Trophoblast cell (in vitro differentiated cells and primary cell): ENCODE measurements at regions not wholly inside any gene's neighbourhood (a gene's known extent, or its start where the extent isn't known, plus 50 kb on each side); places are given as distances from the start of the nearest gene placed in this dataset.
A peak's percentile ranks its signal among the peaks of the same experiment; 100 is the strongest.

Experiments used
- DNase-seq, 2 donors: peaks; one replicate each; pipeline ENCODE4 v3.0.0-alpha.2; 2016
- H2AFZ ChIP-seq: 2 replicates; pipeline ENCODE4 v1.6.1; 2013; ENCODE audit warnings: low read length, moderate library complexity, mild to moderate bottlenecking; ENCODE audit not compliant: insufficient read depth, poor library complexity
- H2AK5ac ChIP-seq: 2 replicates; pipeline ENCODE4 v1.6.1; 2013; ENCODE audit warnings: mild to moderate bottlenecking, low read length
- H2BK120ac ChIP-seq: 2 replicates; pipeline ENCODE4 v1.6.1; 2013; ENCODE audit warnings: low read length, mild to moderate bottlenecking, moderate library complexity; ENCODE audit not compliant: insufficient read depth, poor library complexity
- H2BK12ac ChIP-seq: 2 replicates; pipeline ENCODE4 v1.6.1; 2013; ENCODE audit warnings: mild to moderate bottlenecking, low read length, moderate library complexity
- H2BK5ac ChIP-seq: 2 replicates; pipeline ENCODE4 v1.6.1; 2013; ENCODE audit warnings: low read length, low read depth, moderate library complexity, mild to moderate bottlenecking; ENCODE audit not compliant: poor library complexity
- H3K14ac ChIP-seq: 2 replicates; pipeline ENCODE4 v1.6.1; 2013; ENCODE audit warnings: mild to moderate bottlenecking, low read length
- H3K18ac ChIP-seq: 2 replicates; pipeline ENCODE4 v1.6.1; 2013; ENCODE audit warnings: mild to moderate bottlenecking, low read length
- H3K23ac ChIP-seq: 2 replicates; pipeline ENCODE4 v1.6.1; 2013; ENCODE audit warnings: low read length
- H3K27ac ChIP-seq: 2 replicates; pipeline ENCODE4 v1.5.1; 2013; ENCODE audit warnings: low read depth, mild to moderate bottlenecking, inconsistent platforms, low read length, moderate library complexity
- H3K27me3 ChIP-seq: 2 replicates; pipeline ENCODE4 v1.6.1; 2013; ENCODE audit warnings: inconsistent platforms, mild to moderate bottlenecking, low read length, moderate library complexity; ENCODE audit not compliant: insufficient read depth
- H3K36me3 ChIP-seq, 2 experiments: 1 replicate in 1 of 2; 2 replicates in 1 of 2; pipeline ENCODE4 v1.6.1; 2013; ENCODE audit warnings: low read length in 2 of 2, mild to moderate bottlenecking in 2 of 2, moderate library complexity in 1 of 2; ENCODE audit not compliant: insufficient read depth in 2 of 2, control insufficient read depth in 1 of 2
- H3K4ac ChIP-seq: 2 replicates; pipeline ENCODE4 v1.6.1; 2013; ENCODE audit warnings: low read depth, mild to moderate bottlenecking, low read length, moderate library complexity
- H3K4me1 ChIP-seq, 2 experiments: 1 replicate in 1 of 2; 2 replicates in 1 of 2; pipeline ENCODE4 v1.6.1; 2013; ENCODE audit warnings: low read length in 2 of 2, mild to moderate bottlenecking in 2 of 2, moderate library complexity in 1 of 2; ENCODE audit not compliant: insufficient read depth in 2 of 2, control insufficient read depth in 1 of 2
- H3K4me2 ChIP-seq: 2 replicates; pipeline ENCODE4 v1.6.1; 2013; ENCODE audit warnings: inconsistent platforms, mild to moderate bottlenecking, low read length, moderate library complexity
- H3K4me3 ChIP-seq: 2 replicates; pipeline ENCODE4 v1.5.1; 2013; ENCODE audit warnings: mild to moderate bottlenecking, low read depth, low read length, inconsistent platforms
- H3K79me1 ChIP-seq: one replicate; pipeline ENCODE4 v1.6.1; 2013; ENCODE audit warnings: low read length
- H3K79me2 ChIP-seq: 2 replicates; pipeline ENCODE4 v1.6.1; 2013; ENCODE audit warnings: low read length, mild to moderate bottlenecking; ENCODE audit not compliant: control insufficient read depth, insufficient read depth, poor library complexity
- H3K9ac ChIP-seq: 2 replicates; pipeline ENCODE4 v1.6.1; 2013; ENCODE audit warnings: mild to moderate bottlenecking, low read length
- H3K9me3 ChIP-seq: 2 replicates; pipeline ENCODE4 v1.6.1; 2013; ENCODE audit warnings: low read depth, mild to moderate bottlenecking, control low read depth, inconsistent platforms, low read length; ENCODE audit not compliant: insufficient read depth
- H4K12ac ChIP-seq: 2 replicates; pipeline ENCODE4 v1.6.1; 2013; ENCODE audit warnings: low read depth, mild to moderate bottlenecking, low read length, moderate library complexity
- H4K8ac ChIP-seq: 2 replicates; pipeline ENCODE4 v1.6.1; 2013; ENCODE audit warnings: low read depth, mild to moderate bottlenecking, low read length, moderate library complexity
- H4K91ac ChIP-seq: one replicate; pipeline ENCODE4 v1.6.1; 2013; ENCODE audit warnings: low read depth, mild to moderate bottlenecking, low read length, moderate library complexity
- WGBS: extraction: QIAGEN DNeasy Blood & Tissue Kit; methylation state at CpG from one replicate; pipeline ENCODE4 v1.1.7; 2013; ENCODE audit warnings: missing lambda C conversion rate; ENCODE audit not compliant: insufficient read length, insufficient coverage; ENCODE audit errors: extremely low coverage; 5-methylcytosine and 5-hydroxymethylcytosine counted together

DNA sequence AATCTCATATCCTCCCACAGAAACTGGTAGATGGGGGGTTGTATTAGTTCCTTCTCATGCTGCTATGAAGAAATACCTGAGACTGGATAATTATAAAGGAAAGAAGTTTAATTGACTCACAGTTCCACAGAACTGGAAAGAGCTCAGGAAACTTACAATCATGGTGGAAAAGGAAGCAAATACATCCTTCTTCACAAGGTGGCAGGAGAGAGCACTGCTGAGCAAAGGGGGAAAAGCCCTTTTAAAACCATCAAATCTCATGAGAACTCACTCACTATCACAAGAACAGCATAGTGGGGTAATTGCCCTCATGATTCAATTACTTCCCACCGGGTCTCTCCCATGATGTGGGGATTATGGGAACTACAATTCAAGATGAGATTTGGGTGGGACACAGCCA lies 250.5 kb upstream of the GPRIN3 start:
- H2AFZ ChIP-seq: no peak overlapping the region
- H2BK120ac ChIP-seq: no peak overlapping the region
- WGBS: no CpG with 5 or more reads among the region's 1 CpG
- no peak overlapping the region for H2BK12ac ChIP-seq
- H4K12ac ChIP-seq: no peak overlapping the region
- no peak overlapping the region for H3K14ac ChIP-seq
- no peaks in the 10 kb centered on the region for H3K27me3 ChIP-seq
- H3K9me3 ChIP-seq: no peaks in the 10 kb centered on the region
- H4K91ac ChIP-seq: no peak overlapping the region
- H3K18ac ChIP-seq: no peak overlapping the region
- no peak overlapping the region for H4K8ac ChIP-seq
- H3K4ac ChIP-seq: no peak overlapping the region
- H3K23ac ChIP-seq: no peak overlapping the region
- no peak overlapping the region for H3K9ac ChIP-seq
- DNase-seq: peak in 1 of 2 donors; percentile 22
- no peaks in the 10 kb centered on the region for H3K36me3 ChIP-seq
- no peaks in the 10 kb centered on the region for H3K4me1 ChIP-seq
- no peak overlapping the region for H2BK5ac ChIP-seq
- H3K27ac ChIP-seq: no peak overlapping the region
- no peak overlapping the region for H2AK5ac ChIP-seq
- H3K79me2 ChIP-seq: no peaks in the 10 kb centered on the region
- H3K4me2 ChIP-seq: no peak overlapping the region
- no peak overlapping the region for H3K4me3 ChIP-seq
- H3K79me1 ChIP-seq: no peaks in the 10 kb centered on the region

DNA sequence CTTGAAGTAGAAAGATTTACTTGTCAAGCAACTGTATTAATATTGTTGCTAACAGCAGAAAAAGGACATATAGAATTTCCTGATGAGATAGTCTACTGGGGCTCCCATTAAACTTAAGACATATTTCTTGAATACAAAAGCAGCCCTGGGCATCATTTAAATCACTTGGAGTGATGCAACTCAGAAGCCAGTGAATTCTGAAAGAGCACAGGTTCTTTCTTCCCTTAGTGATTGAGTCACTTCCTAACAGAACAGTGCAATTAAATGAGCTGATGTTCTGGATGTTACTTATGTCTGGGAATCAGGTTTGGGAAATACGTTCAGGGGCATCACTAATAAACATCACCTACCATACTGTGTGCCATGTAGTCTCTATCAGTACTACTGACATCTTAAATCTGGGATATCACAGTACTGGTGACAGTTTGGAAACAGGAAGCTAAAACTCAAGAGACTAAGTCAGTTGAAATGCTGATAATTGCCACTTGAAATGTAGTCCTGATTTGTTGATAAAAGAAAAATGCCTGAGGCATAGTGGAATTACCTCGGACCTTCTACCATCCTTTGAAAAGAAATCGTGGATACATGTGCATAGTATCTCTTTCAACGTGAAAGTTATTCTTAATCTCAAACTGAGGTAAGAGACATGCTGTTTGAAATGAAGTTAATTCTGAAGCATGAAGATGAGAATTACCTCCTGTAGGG lies 249.2 kb upstream of the GPRIN3 start:
- Histone ChIP-seq H3K79me1 (no peaks in the 10 kb centered on the region), H3K36me3 (no peaks in the 10 kb centered on the region), H3K9ac (no peak overlapping the region), H3K4ac (no peak overlapping the region), H3K23ac (no peak overlapping the region), H2BK12ac (no peak overlapping the region), H3K9me3 (no peaks in the 10 kb centered on the region), H3K4me2 (no peak overlapping the region), H4K8ac (no peak overlapping the region), H2BK5ac (no peak overlapping the region), H3K27me3 (no peaks in the 10 kb centered on the region), H4K12ac (no peak overlapping the region), H2AK5ac (no peak overlapping the region), H3K79me2 (no peaks in the 10 kb centered on the region), H3K27ac (no peak overlapping the region), H2BK120ac (no peak overlapping the region), H3K4me1 (no peaks in the 10 kb centered on the region), H4K91ac (no peak overlapping the region), H3K14ac (no peak overlapping the region), H2AFZ (no peak overlapping the region), H3K18ac (no peak overlapping the region), H3K4me3 (no peak overlapping the region)
- DNase-seq: peak; percentile 12 to 89
- WGBS: no CpG with 5 or more reads among the region's 4 CpGs

DNA sequence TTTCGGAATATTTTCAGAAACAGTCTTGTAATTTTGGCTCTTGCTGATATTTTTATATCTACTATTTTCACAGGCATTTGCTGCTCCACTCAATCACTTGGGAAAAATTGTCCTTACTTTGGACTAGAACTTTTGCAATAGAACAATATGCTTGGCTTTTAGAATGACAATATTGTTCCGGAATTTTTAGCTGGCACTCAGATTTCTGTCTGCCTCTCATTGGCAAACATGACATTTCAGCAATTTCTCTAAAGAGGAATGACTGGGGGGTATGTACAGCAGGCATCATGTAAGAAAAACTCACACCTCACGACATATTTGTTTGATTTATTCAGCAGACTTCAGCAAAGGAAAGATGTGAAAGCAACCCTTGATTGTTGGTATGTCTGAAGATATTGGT lies 243.6 kb upstream of the GPRIN3 start:
- Histone ChIP-seq H2BK120ac (no peak overlapping the region), H3K4me1 (no peaks in the 10 kb centered on the region), H3K4me3 (no peak overlapping the region), H3K36me3 (no peaks in the 10 kb centered on the region), H3K4me2 (no peak overlapping the region), H2AK5ac (no peak overlapping the region), H3K9me3 (no peaks in the 10 kb centered on the region), H3K23ac (no peak overlapping the region), H3K18ac (no peak overlapping the region), H4K8ac (no peak overlapping the region), H3K4ac (no peak overlapping the region), H4K91ac (no peak overlapping the region), H3K79me1 (no peaks in the 10 kb centered on the region), H2AFZ (no peak overlapping the region), H3K27me3 (no peaks in the 10 kb centered on the region), H3K14ac (no peak overlapping the region), H4K12ac (no peak overlapping the region), H2BK12ac (no peak overlapping the region), H2BK5ac (no peak overlapping the region), H3K79me2 (no peaks in the 10 kb centered on the region), H3K9ac (no peak overlapping the region), H3K27ac (no peak overlapping the region)
- DNase-seq: peak; percentile 19 to 84
- no CpG with 5 or more reads among the region's 3 CpGs for WGBS

DNA sequence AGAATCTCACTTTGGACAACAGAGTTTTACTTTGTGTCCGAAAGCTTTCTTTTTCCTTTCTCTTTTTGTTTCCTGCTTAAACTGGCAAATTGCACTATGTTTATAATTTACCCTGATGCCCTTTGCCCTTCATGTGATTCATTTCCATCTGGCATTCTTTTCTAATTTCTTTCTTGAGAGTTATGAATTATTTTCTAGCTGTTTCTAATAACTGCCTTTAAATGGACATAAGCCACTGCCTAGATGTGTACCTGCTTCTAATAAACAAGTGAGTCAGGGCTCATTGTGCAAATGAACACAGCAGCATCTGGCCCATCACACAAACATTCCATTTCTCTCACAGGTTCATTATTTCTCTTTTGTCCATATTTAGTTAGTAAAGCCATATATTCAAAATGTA lies 242.3 kb upstream of the GPRIN3 start:
- no peak overlapping the region for H3K14ac ChIP-seq
- no peak overlapping the region for H2BK5ac ChIP-seq
- H3K4me3 ChIP-seq: no peak overlapping the region
- no peaks in the 10 kb centered on the region for H3K4me1 ChIP-seq
- H3K79me2 ChIP-seq: no peaks in the 10 kb centered on the region
- H3K9me3 ChIP-seq: no peaks in the 10 kb centered on the region
- H3K9ac ChIP-seq: no peak overlapping the region
- peak; percentile 4 to 79 for DNase-seq
- no CpG with 5 or more reads among the region's 1 CpG for WGBS
- no peak overlapping the region for H2BK12ac ChIP-seq
- H3K27me3 ChIP-seq: no peaks in the 10 kb centered on the region
- no peak overlapping the region for H4K91ac ChIP-seq
- no peak overlapping the region for H3K4me2 ChIP-seq
- H4K8ac ChIP-seq: no peak overlapping the region
- H3K23ac ChIP-seq: no peak overlapping the region
- H3K4ac ChIP-seq: no peak overlapping the region
- H3K27ac ChIP-seq: no peak overlapping the region
- no peak overlapping the region for H2BK120ac ChIP-seq
- no peaks in the 10 kb centered on the region for H3K36me3 ChIP-seq
- H4K12ac ChIP-seq: no peak overlapping the region
- H3K79me1 ChIP-seq: no peaks in the 10 kb centered on the region
- H2AFZ ChIP-seq: no peak overlapping the region
- no peak overlapping the region for H3K18ac ChIP-seq
- H2AK5ac ChIP-seq: no peak overlapping the region
